Kidney (tissue), 13 donors: ENCODE measurements at regions not wholly inside any gene's neighbourhood (a gene's known extent, or its start where the extent isn't known, plus 50 kb on each side); places are given as distances from the start of the nearest gene placed in this dataset.

Experiments used
- DNase-seq, 5 donors: peaks; one replicate each; pipeline ENCODE4 v3.0.0-alpha.2; 2013 to 2020
- FAIRE-seq: peaks from 2 replicates; lab custom pipeline; 2012; peaks lifted over from hg19 to GRCh38; lab: Jason Lieb, UNC
- H3K27ac ChIP-seq, 2 donors: one replicate each; pipeline ENCODE4 v1.7.0; 2013; ENCODE audit warnings: low read depth in 2 of 2, low read length in 2 of 2, inconsistent platforms in 1 of 2
- H3K27me3 ChIP-seq: one replicate; pipeline ENCODE4 v1.7.1; 2013; ENCODE audit warnings: low read length, inconsistent platforms; ENCODE audit not compliant: control insufficient read depth, insufficient read depth
- H3K36me3 ChIP-seq, 3 donors: one replicate each; pipeline versions ENCODE4 v1.7.0 to v1.7.1; 2013; ENCODE audit warnings: low read length in 3 of 3, control low read depth in 1 of 3, inconsistent platforms in 1 of 3; ENCODE audit not compliant: insufficient read depth in 3 of 3, control insufficient read depth in 2 of 3
- H3K4me1 ChIP-seq, 3 donors: one replicate each; pipeline versions ENCODE4 v1.7.0 to v1.7.1; 2013; ENCODE audit warnings: low read length in 3 of 3, inconsistent platforms in 1 of 3, low read depth in 1 of 3; ENCODE audit not compliant: control insufficient read depth in 2 of 3, insufficient read depth in 2 of 3
- H3K4me3 ChIP-seq, 3 donors: one replicate each; pipeline versions ENCODE4 v1.7.0 to v1.8.1; 2013; ENCODE audit warnings: low read length in 3 of 3, control low read depth in 1 of 3, inconsistent platforms in 1 of 3
- H3K9ac ChIP-seq, 3 donors: one replicate each; pipeline versions ENCODE4 v1.7.0 to v1.7.1; 2013; ENCODE audit warnings: low read length in 3 of 3, control low read depth in 1 of 3, inconsistent platforms in 1 of 3
- H3K9me3 ChIP-seq, 3 donors: one replicate each; pipeline versions ENCODE4 v1.7.0 to v1.7.1; 2013; ENCODE audit warnings: low read length in 3 of 3, control low read depth in 1 of 3, inconsistent platforms in 1 of 3; ENCODE audit not compliant: control insufficient read depth in 2 of 3, insufficient read depth in 1 of 3
- CTCF ChIP-seq: IDR thresholded peaks from 3 replicates; pipeline ENCODE4 v1.5.1; 2012; ENCODE audit warnings: mild to moderate bottlenecking, moderate library complexity, borderline replicate concordance; ENCODE audit not compliant: insufficient read depth; ENCODE audit errors: extremely low read depth
- intact Hi-C: fragments of 100-400 bp; cut with DNase I; formaldehyde crosslinking; loops from one replicate; pipeline ENCODE4 v1.11.1; 2022
- donor health status: control.
- donor health status: control.
- donor health status: control.
- donor health status: control.
- donor health status: control.
- donor health status: DM: yes; HTN: yes; CAD: no.
- donor health status: Normal renal cell carcinoma (clear cell type).

DNA sequence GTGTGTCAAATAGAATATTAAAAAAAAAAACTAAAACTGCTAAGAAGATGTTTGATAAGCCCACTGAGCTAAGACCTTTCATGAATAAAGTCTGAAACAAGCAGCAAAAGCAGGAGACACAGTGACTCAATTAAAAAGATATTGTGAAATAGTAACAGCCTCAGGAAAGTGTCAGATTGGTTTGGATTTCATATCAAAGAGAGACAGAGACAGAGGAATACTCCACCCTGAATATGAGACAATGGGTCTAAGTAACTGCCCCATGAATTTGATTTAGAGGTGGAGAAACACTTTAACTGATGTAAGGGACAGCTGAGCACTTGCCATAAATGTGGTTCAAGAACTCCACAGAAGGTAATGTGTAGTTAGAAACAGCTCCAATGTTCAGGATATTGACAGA lies 277.9 kb upstream of the FOXG1 start:
- DNase-seq (no peak), FAIRE-seq (no peak)
- Histone ChIP-seq H3K27ac (no peak overlapping the region), H3K9ac (no peak overlapping the region), H3K4me1 (no peaks in the 10 kb centered on the region), H3K36me3 (no peaks in the 10 kb centered on the region), H3K27me3 (no peaks in the 10 kb centered on the region), H3K4me3 (no peak overlapping the region), H3K9me3 (no peaks in the 10 kb centered on the region)
- intact Hi-C loops, result no loop called here
- no peak for TF ChIP-seq CTCF

DNA sequence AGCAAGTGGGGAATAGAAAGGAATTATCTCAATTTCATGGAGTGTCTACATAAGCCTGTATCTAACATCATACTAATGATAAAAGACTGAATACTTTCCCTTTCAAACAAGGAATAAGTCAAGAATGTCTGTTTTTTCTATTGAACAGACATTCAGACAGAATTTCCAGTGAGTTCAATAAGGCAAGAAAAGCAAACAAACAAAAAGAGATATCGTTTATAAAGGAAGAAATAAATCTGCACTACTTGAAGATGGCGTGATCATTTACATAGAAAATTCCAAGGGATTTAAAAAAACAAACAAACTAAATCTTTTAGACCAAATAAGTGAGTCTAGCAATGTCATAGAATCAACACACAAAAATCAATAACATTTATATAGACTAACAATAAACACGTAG lies 273.1 kb upstream of the FOXG1 start:
- H3K9me3 ChIP-seq, result no peaks in the 10 kb centered on the region
- no peak for TF ChIP-seq CTCF
- intact Hi-C loops, result no loop called here
- no peaks in the 10 kb centered on the region for H3K36me3 ChIP-seq
- no peaks in the 10 kb centered on the region for H3K27me3 ChIP-seq
- H3K27ac ChIP-seq, result no peak overlapping the region
- FAIRE-seq (no peak), DNase-seq (no peak)
- H3K4me1 ChIP-seq, result no peaks in the 10 kb centered on the region
- H3K9ac ChIP-seq, result no peak overlapping the region
- no peak overlapping the region for H3K4me3 ChIP-seq

- intact Hi-C loops, result no loop called here
- no peaks in the 10 kb centered on the region for H3K4me1 ChIP-seq
- H3K36me3 ChIP-seq, result no peaks in the 10 kb centered on the region
- no peak overlapping the region for H3K4me3 ChIP-seq
- H3K27me3 ChIP-seq, result no peaks in the 10 kb centered on the region
- H3K27ac ChIP-seq, result no peak overlapping the region
- no peaks in the 10 kb centered on the region for H3K9me3 ChIP-seq
- FAIRE-seq (no peak), DNase-seq (no peak)
- no peak overlapping the region for H3K9ac ChIP-seq
- no peak for TF ChIP-seq CTCF
These were observed 272.4 kb upstream of the FOXG1 start for GRCh38 chr14:28494196-28494595.

DNA sequence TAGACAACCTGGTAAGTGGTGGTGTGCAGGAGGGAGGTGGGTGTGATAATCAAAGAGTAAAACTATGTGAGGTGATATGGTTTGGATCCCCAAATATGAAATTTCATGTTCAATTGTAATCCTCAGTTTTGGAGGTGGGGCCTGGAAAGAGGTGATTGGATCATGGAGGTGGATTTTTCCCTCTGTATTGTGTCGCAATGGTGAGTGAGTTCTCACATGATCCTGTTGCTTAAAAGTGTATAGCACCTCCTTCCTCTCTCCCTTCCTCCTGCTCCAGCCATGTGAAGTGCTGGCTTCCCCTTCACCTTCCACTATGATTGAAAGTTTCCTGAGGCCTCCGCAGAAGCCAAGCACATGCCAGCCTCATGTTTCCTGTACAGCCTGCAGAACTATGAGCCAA lies 270.2 kb upstream of the FOXG1 start:
- no peak for DNase-seq
- intact Hi-C loops, result no loop called here
- no peaks in the 10 kb centered on the region for H3K4me1 ChIP-seq
- H3K9me3 ChIP-seq, result no peaks in the 10 kb centered on the region
- H3K36me3 ChIP-seq, result no peaks in the 10 kb centered on the region
- H3K27ac ChIP-seq, result no peak overlapping the region
- no peak overlapping the region for H3K4me3 ChIP-seq
- H3K9ac ChIP-seq, result no peak overlapping the region
- FAIRE-seq, result no peak
- TF ChIP-seq CTCF, result no peak
- no peaks in the 10 kb centered on the region for H3K27me3 ChIP-seq
